GM18520 (cell line): ENCODE measurements at regions not wholly inside any gene's neighbourhood (a gene's known extent, or its start where the extent isn't known, plus 50 kb on each side); places are given as distances from the start of the nearest gene placed in this dataset.

Source experiments
- ATAC-seq: cut with Tn5 transposase; IDR thresholded peaks from one replicate; pipeline ENCODE4 v1.9.1; 2021; ENCODE audit not compliant: unreplicated experiment

- no peak for ATAC-seq
Measured at GRCh38 chr5:38207343-38207742, 51.0 kb upstream of the EGFLAM start.

GRCh38 chr5:38202741-38203140 is 55.6 kb upstream of the EGFLAM start:
- ATAC-seq: no peak

- no peak for ATAC-seq
Measured at GRCh38 chr5:38200872-38201557, 57.3 kb upstream of the EGFLAM start.

- ATAC-seq: no peak
Measured at GRCh38 chr5:38197118-38197517, 61.2 kb upstream of the EGFLAM start.

GRCh38 chr5:38193015-38193581 is 65.3 kb upstream of the EGFLAM start:
- ATAC-seq: no peak

GRCh38 chr5:38191693-38192092 is 66.7 kb upstream of the EGFLAM start:
- ATAC-seq: no peak

- no peak for ATAC-seq
Measured at GRCh38 chr5:38190111-38190510, 68.2 kb upstream of the EGFLAM start.

- ATAC-seq: no peak
Measured at GRCh38 chr5:38189081-38189504, 69.3 kb upstream of the EGFLAM start.

- ATAC-seq: no peak
Measured at GRCh38 chr5:38188591-38188990, 69.8 kb upstream of the EGFLAM start.

GRCh38 chr5:38187532-38187931 is 70.8 kb upstream of the EGFLAM start:
- no peak for ATAC-seq

- no peak for ATAC-seq
Measured at GRCh38 chr5:38184627-38185026, 73.7 kb upstream of the EGFLAM start.

- no peak for ATAC-seq
Measured at GRCh38 chr5:38182991-38183390, 75.4 kb upstream of the EGFLAM start.

- ATAC-seq: no peak
Measured at GRCh38 chr5:38168029-38168428, 90.3 kb upstream of the EGFLAM start.

- no peak for ATAC-seq
Measured at GRCh38 chr5:38167562-38167996, 90.8 kb upstream of the EGFLAM start.

- no peak for ATAC-seq
Measured at GRCh38 chr5:38166832-38167231, 91.5 kb upstream of the EGFLAM start.

- ATAC-seq: no peak
Measured at GRCh38 chr5:38165435-38165834, 92.9 kb upstream of the EGFLAM start.

- ATAC-seq: no peak
Measured at GRCh38 chr5:38164776-38165399, 93.5 kb upstream of the EGFLAM start.

- ATAC-seq: no peak
Measured at GRCh38 chr5:38163636-38164237, 94.6 kb upstream of the EGFLAM start.

- no peak for ATAC-seq
Measured at GRCh38 chr5:38162625-38163024, 95.7 kb upstream of the EGFLAM start.

GRCh38 chr5:38157024-38157423 is 101.3 kb upstream of the EGFLAM start:
- no peak for ATAC-seq

GRCh38 chr5:38154615-38155204 is 103.6 kb upstream of the EGFLAM start:
- no peak for ATAC-seq

GRCh38 chr5:38151878-38152277 is 106.5 kb upstream of the EGFLAM start:
- ATAC-seq: no peak
